ENCODE measurements at regions not wholly inside any gene's neighbourhood (a gene's known extent, or its start where the extent isn't known, plus 50 kb on each side); places are given as distances from the start of the nearest gene placed in this dataset.
"Not testable (repeated sequence)": the region's sequence is repeated elsewhere in the genome, so short reads cannot be mapped to it uniquely, and the experiment has no call there.

GRCh38 chr4:138113819-138114400 lies 128.2 kb downstream of the SLC7A11 start:
- DNase-seq, result no peak

- DNase-seq, result not testable (repeated sequence)
Measured at GRCh38 chr4:138112890-138113289, 129.3 kb downstream of the SLC7A11 start.

GRCh38 chr4:138112389-138112788 lies 129.8 kb downstream of the SLC7A11 start:
- DNase-seq, result no peak

- no peak for DNase-seq
Measured at GRCh38 chr4:138111462-138112000, 130.6 kb downstream of the SLC7A11 start.

GRCh38 chr4:138110815-138111214 lies 131.3 kb downstream of the SLC7A11 start:
- no peak for DNase-seq

GRCh38 chr4:138107023-138107422 lies 135.1 kb downstream of the SLC7A11 start:
- no peak for DNase-seq

GRCh38 chr4:138105331-138105730 lies 136.8 kb downstream of the SLC7A11 start:
- no peak for DNase-seq

GRCh38 chr4:138104284-138104680 lies 137.9 kb downstream of the SLC7A11 start:
- DNase-seq, result peak; percentile 47

GRCh38 chr4:138103597-138104283 lies 138.4 kb downstream of the SLC7A11 start:
- DNase-seq, result no peak

GRCh38 chr4:138099385-138099784 lies 142.8 kb downstream of the SLC7A11 start:
- DNase-seq, result no peak

- DNase-seq, result no peak
Measured at GRCh38 chr4:138097912-138098600, 144.1 kb downstream of the SLC7A11 start.

GRCh38 chr4:138096384-138097062 lies 145.6 kb downstream of the SLC7A11 start:
- no peak for DNase-seq

- DNase-seq, result no peak
Measured at GRCh38 chr4:138095378-138095777, 146.8 kb downstream of the SLC7A11 start.

- DNase-seq, result no peak
Measured at GRCh38 chr4:138092060-138092459, 150.1 kb downstream of the SLC7A11 start.

GRCh38 chr4:138090918-138091676 lies 151.1 kb downstream of the SLC7A11 start:
- no peak for DNase-seq

GRCh38 chr4:138090150-138090917 lies 151.8 kb downstream of the SLC7A11 start:
- DNase-seq, result peak; percentile 80

GRCh38 chr4:138088449-138089208 lies 153.5 kb downstream of the SLC7A11 start:
- DNase-seq, result no peak

- DNase-seq, result no peak
Measured at GRCh38 chr4:138087066-138087719, 155.0 kb downstream of the SLC7A11 start.

GRCh38 chr4:138086611-138087041 lies 155.5 kb downstream of the SLC7A11 start:
- no peak for DNase-seq

- no peak for DNase-seq
Measured at GRCh38 chr4:138085736-138086305, 156.3 kb downstream of the SLC7A11 start.
